Activated T-helper 17 cell treated with anti-CD3 and anti-CD28 coated beads, Interleukin-2, amount 50 U/mL, for 72 hours (primary cell): ENCODE measurements at regions not wholly inside any gene's neighbourhood (a gene's known extent, or its start where the extent isn't known, plus 50 kb on each side); places are given as distances from the start of the nearest gene placed in this dataset.

Experiments
- ATAC-seq: fragments of 150-1000 bp; cut with Tn5 transposase; replicated peaks from 2 replicates; pipeline ENCODE4 v1.10.0; 2021; ENCODE audit warnings: mild to moderate bottlenecking, moderate library complexity
- H3K27ac Mint-ChIP-seq: one replicate; pipeline ENCODE4 v1.8.0; 2022; ENCODE audit warnings: mixed read lengths
- H3K27me3 Mint-ChIP-seq: one replicate; pipeline ENCODE4 v1.8.0; 2022; ENCODE audit warnings: mixed read lengths
- H3K36me3 Mint-ChIP-seq: one replicate; pipeline ENCODE4 v1.8.0; 2022; ENCODE audit warnings: low read depth, mild to moderate bottlenecking, mixed read lengths
- H3K4me1 Mint-ChIP-seq: one replicate; pipeline ENCODE4 v1.8.0; 2022; ENCODE audit warnings: mixed read lengths
- H3K4me3 Mint-ChIP-seq: one replicate; pipeline ENCODE4 v1.8.0; 2022; ENCODE audit warnings: mild to moderate bottlenecking, mixed read lengths
- H3K9me3 Mint-ChIP-seq: one replicate; pipeline ENCODE4 v1.8.0; 2022; ENCODE audit warnings: mixed read lengths

DNA sequence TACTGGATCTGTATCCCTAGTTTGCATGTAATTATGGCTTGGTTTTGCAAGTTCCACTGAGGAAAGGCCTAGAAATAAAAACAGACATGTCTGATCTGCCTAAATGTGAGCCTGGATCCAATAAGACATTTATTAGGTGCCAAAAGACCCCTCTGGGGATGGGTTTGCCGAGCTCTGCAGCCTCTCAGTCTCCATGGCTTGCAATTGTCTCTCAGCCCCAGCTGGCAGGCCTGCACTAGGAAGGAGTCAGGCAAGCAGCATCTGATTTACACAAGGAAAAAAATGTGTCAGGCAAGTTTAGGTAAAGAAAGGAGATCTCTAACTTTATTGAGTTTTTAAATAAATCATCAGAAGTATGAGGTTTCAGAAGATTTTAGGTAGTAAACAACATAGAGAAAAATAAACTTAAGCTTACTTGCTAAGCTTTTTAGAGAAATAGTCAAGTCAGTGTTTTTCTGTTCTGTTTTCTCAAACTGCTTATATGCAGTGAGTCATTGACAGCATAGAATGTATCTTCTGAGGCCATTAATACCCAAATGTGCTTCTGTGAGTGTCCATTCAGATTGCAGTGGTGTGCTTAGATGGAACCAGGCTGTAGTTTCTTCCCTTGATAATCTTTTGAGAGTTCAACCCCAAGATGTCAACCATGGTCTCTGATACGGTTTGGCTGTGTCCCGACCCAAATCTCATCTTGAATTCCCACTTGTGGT lies 121.0 kb downstream of the FHL5 start:
- ATAC-seq = no peak
- Mint-ChIP-seq H3K4me3 (no peak overlapping the region), H3K36me3 (no peaks in the 10 kb centered on the region), H3K27me3 (peaks cover 4% of the 10 kb centered on the region), H3K9me3 (no peaks in the 10 kb centered on the region), H3K27ac (no peak overlapping the region), H3K4me1 (no peaks in the 10 kb centered on the region)

DNA sequence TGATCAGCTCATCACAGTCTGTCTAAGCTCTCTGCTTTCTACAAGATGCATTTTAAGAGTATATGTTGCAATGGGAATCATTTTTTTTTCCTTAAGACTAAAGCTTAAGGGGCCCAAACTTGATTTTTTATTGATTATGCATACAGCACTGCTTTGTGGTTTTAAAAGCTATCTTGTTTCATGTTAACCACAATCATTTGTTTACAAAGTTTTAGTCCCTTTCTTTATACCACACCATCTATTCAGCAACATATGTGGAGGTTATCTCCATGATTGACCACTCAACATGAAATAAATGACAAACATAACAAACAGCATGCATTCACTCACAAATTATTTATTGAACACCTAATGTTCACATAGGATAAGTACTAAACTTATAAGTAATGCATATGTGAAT lies 119.1 kb downstream of the FHL5 start:
- ATAC-seq = no peak
- Mint-ChIP-seq H3K27ac (no peak overlapping the region), H3K27me3 (peaks cover 2% of the 10 kb centered on the region), H3K9me3 (no peaks in the 10 kb centered on the region), H3K36me3 (no peaks in the 10 kb centered on the region), H3K4me3 (no peak overlapping the region), H3K4me1 (no peaks in the 10 kb centered on the region)

DNA sequence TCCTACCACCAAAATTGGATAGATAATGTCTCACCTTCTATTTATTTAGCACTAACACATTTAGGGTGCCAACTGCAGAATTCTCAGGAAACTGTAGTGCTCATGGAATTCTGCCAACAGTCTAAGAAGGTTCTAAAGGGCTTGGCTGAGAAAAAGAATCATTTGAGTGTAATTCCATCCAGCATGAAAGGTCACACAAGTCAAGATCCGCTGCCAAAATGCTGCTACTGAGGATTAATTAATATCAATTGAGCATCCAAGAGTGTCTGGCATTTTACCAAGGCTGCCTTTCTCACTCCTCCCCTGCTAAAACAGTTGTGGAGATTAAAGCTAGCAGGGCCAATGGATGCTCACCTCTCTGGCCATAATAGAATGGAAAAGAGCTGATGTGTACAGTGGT lies 112.7 kb downstream of the FHL5 start:
- no peaks in the 10 kb centered on the region for H3K4me1 Mint-ChIP-seq

More for the DNA sequence above, 112.7 kb downstream of the FHL5 start:
- Mint-ChIP-seq H3K27ac (no peak overlapping the region), H3K4me3 (no peak overlapping the region), H3K9me3 (no peaks in the 10 kb centered on the region), H3K27me3 (peaks cover 4% of the 10 kb centered on the region), H3K36me3 (no peaks in the 10 kb centered on the region)
- ATAC-seq = no peak
